ENCODE measurements at regions not wholly inside any gene's neighbourhood (a gene's known extent, or its start where the extent isn't known, plus 50 kb on each side); places are given as distances from the start of the nearest gene placed in this dataset.

DNA sequence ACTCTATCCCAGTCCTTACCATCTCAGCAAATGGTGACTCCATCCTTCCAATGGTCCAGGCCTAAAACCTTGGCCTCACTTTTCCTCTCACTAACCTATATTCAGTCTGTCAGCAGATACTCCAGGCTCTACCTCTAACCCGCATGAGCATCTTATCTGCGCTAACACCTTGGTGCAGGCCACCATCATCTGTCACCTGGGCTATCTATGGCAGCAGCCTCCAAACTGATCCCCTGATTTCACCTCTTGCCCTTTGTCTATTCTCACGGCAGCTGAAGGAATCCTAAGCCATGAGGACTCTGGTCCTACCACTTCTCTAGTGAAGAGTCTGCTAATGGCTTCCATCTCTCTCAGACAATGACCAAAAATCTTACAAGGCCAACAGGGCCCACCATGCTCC, 57.9 kb upstream of the CCL1 start:
- CTCF ChIA-PET, result interaction anchor here (1.0 kb wide), 1 partner anchor 164 kb away, joined by 4 read pairs; no protein-coding TSS in a partner anchor

GRCh38 chr17:34420254-34420766, 57.3 kb upstream of the CCL1 start:
- peaks cover 11% of the 10 kb centered on the region for H3K4me1 Mint-ChIP-seq (ENCODE audit: low read depth, unreplicated experiment)

More for the DNA sequence above, 57.9 kb upstream of the CCL1 start:
- Mint-ChIP-seq H3K4me1 (ENCODE audit: low read depth, unreplicated experiment) (peaks cover 11% of the 10 kb centered on the region), H3K9me3 (ENCODE audit: low read depth, unreplicated experiment) (no peaks in the 10 kb centered on the region), H3K36me3 (ENCODE audit: insufficient read depth, unreplicated experiment) (no peaks in the 10 kb centered on the region), H3K27me3 (ENCODE audit: unreplicated experiment) (peaks cover 94% of the 10 kb centered on the region), H3K4me3 (ENCODE audit: low read depth, unreplicated experiment) (no peak overlapping the region), H3K27ac (ENCODE audit: unreplicated experiment) (no peak overlapping the region)
- intact Hi-C loops (cut with micrococcal nuclease; ENCODE audit: unreplicated experiment), result loop anchor here (2.0 to 5.0 kb wide), 3 partner anchors 96 to 560 kb away; partner anchors contain the start of gene LIG3
- DNase-seq, result no peak
- TF ChIP-seq, protein P1, sequence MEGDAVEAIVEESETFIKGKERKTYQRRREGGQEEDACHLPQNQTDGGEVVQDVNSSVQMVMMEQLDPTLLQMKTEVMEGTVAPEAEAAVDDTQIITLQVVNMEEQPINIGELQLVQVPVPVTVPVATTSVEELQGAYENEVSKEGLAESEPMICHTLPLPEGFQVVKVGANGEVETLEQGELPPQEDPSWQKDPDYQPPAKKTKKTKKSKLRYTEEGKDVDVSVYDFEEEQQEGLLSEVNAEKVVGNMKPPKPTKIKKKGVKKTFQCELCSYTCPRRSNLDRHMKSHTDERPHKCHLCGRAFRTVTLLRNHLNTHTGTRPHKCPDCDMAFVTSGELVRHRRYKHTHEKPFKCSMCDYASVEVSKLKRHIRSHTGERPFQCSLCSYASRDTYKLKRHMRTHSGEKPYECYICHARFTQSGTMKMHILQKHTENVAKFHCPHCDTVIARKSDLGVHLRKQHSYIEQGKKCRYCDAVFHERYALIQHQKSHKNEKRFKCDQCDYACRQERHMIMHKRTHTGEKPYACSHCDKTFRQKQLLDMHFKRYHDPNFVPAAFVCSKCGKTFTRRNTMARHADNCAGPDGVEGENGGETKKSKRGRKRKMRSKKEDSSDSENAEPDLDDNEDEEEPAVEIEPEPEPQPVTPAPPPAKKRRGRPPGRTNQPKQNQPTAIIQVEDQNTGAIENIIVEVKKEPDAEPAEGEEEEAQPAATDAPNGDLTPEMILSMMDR (IDR thresholded peaks at IDR 0.05; ENCODE audit: unreplicated experiment), result no peak
- no TSS peak for BruUV-seq (replicated peaks)

DNA sequence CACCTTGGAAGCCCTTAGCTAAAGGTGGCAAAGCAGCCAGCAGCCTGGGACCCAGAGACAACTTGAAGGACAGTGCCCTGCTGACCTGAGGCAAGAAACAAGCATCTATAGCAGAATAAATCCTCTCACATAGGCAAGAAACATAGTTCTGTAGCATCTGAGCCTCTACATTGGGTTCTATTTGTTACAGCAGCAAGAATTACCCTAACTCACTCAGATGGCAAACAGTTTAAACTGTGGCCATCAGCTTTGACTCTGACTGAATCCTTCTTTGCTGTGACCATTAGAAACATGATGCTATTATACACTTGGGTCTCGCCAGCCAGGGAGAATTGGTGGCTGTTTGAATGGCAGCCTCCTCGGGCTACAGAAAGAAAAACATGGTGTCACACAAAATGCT, 53.1 kb upstream of the CCL1 start:
- Mint-ChIP-seq H3K4me1 (ENCODE audit: low read depth, unreplicated experiment) (no peaks in the 10 kb centered on the region), H3K9me3 (ENCODE audit: low read depth, unreplicated experiment) (no peaks in the 10 kb centered on the region), H3K4me3 (ENCODE audit: low read depth, unreplicated experiment) (no peak overlapping the region), H3K36me3 (ENCODE audit: insufficient read depth, unreplicated experiment) (no peaks in the 10 kb centered on the region), H3K27ac (ENCODE audit: unreplicated experiment) (no peak overlapping the region), H3K27me3 (ENCODE audit: unreplicated experiment) (peaks cover 100% of the 10 kb centered on the region)
- no peak for DNase-seq
- BruUV-seq (replicated peaks), result no TSS peak
- TF ChIP-seq, protein P1 (IDR thresholded peaks at IDR 0.05; ENCODE audit: unreplicated experiment), result no peak
- CTCF ChIA-PET, result interaction anchor here (1.5 kb wide), 1 partner anchor 19 kb away, joined by 4 read pairs; no protein-coding TSS in a partner anchor
- intact Hi-C loops (cut with micrococcal nuclease; ENCODE audit: unreplicated experiment), result no loop called here

More at GRCh38 chr17:34420254-34420766, 57.3 kb upstream of the CCL1 start:
- intact Hi-C loops (cut with micrococcal nuclease; ENCODE audit: unreplicated experiment), result loop anchor here (2.0 to 5.0 kb wide), 3 partner anchors 97 to 560 kb away; partner anchors contain the start of gene LIG3
- BruUV-seq (replicated peaks), result no TSS peak
- DNase-seq, result peak; percentile 73
- Mint-ChIP-seq H3K36me3 (ENCODE audit: insufficient read depth, unreplicated experiment) (no peaks in the 10 kb centered on the region), H3K27me3 (ENCODE audit: unreplicated experiment) (peaks cover 94% of the 10 kb centered on the region), H3K4me3 (ENCODE audit: low read depth, unreplicated experiment) (no peak overlapping the region), H3K27ac (ENCODE audit: unreplicated experiment) (no peak overlapping the region), H3K9me3 (ENCODE audit: low read depth, unreplicated experiment) (no peaks in the 10 kb centered on the region)
- TF ChIP-seq, protein P1 (IDR thresholded peaks at IDR 0.05; ENCODE audit: unreplicated experiment), result peak; percentile 91
- CTCF ChIA-PET, result interaction anchor here (0.6 to 1.0 kb wide), 6 partner anchors 13 to 561 kb away, joined by 3 to 5 read pairs (median 3); no protein-coding TSS in a partner anchor

- Mint-ChIP-seq H3K27me3 (ENCODE audit: unreplicated experiment) (peaks cover 100% of the 10 kb centered on the region), H3K4me1 (ENCODE audit: low read depth, unreplicated experiment) (no peaks in the 10 kb centered on the region), H3K4me3 (ENCODE audit: low read depth, unreplicated experiment) (no peak overlapping the region), H3K36me3 (ENCODE audit: insufficient read depth, unreplicated experiment) (no peaks in the 10 kb centered on the region), H3K27ac (ENCODE audit: unreplicated experiment) (no peak overlapping the region), H3K9me3 (ENCODE audit: low read depth, unreplicated experiment) (no peaks in the 10 kb centered on the region)
- CTCF ChIA-PET, result no interaction called here
- DNase-seq, result no peak
- intact Hi-C loops (cut with micrococcal nuclease; ENCODE audit: unreplicated experiment), result no loop called here
- TF ChIP-seq, protein P1 (IDR thresholded peaks at IDR 0.05; ENCODE audit: unreplicated experiment), result no peak
- BruUV-seq (replicated peaks), result no TSS peak
Observed at GRCh38 chr17:34414339-34414738, 51.3 kb upstream of the CCL1 start.
